GM23248 (cell line): ENCODE measurements at regions not wholly inside any gene's neighbourhood (a gene's known extent, or its start where the extent isn't known, plus 50 kb on each side); places are given as distances from the start of the nearest gene placed in this dataset.

Experiments
- EZH2 ChIP-seq: fragments of 200-600 bp; sonication (generic); IDR thresholded peaks from 2 replicates; pipeline ENCODE4 v1.6.1; 2018; ENCODE audit warnings: antibody characterized with exemption, mild to moderate bottlenecking; ENCODE audit not compliant: insufficient read depth, poor library complexity, severe bottlenecking
- EZH2phosphoT487 ChIP-seq: fragments of 200-600 bp; sonication (generic); IDR thresholded peaks from 2 replicates; pipeline ENCODE4 v1.6.1; 2018; ENCODE audit warnings: antibody characterized with exemption, moderate library complexity, mild to moderate bottlenecking, low read depth; ENCODE audit not compliant: insufficient read depth

GRCh38 chr19:37304190-37304883, 66.6 kb upstream of the ZNF527 start:
- TF ChIP-seq EZH2phosphoT487 = no peak
- no peak for TF ChIP-seq EZH2
